AML-193 (cell line): ENCODE measurements at regions not wholly inside any gene's neighbourhood (a gene's known extent, or its start where the extent isn't known, plus 50 kb on each side); places are given as distances from the start of the nearest gene placed in this dataset.
A peak's percentile ranks its signal among the peaks of the same experiment; 100 is the strongest.

Experiments
- DNase-seq, 2 experiments: peaks; one replicate each; lab custom pipeline; 2025; lab: John Stamatoyannopoulos, UW

GRCh38 chr1:59116920-59117542, 179.9 kb upstream of the FGGY start:
- no peak for DNase-seq

- DNase-seq = no peak
Measured at GRCh38 chr1:59122527-59122926, 174.4 kb upstream of the FGGY start.

GRCh38 chr1:59123081-59123681, 173.7 kb upstream of the FGGY start:
- DNase-seq = no peak

GRCh38 chr1:59124166-59124565, 172.7 kb upstream of the FGGY start:
- DNase-seq = no peak

GRCh38 chr1:59125154-59125553, 171.7 kb upstream of the FGGY start:
- no peak for DNase-seq

- no peak for DNase-seq
Measured at GRCh38 chr1:59125676-59126320, 171.1 kb upstream of the FGGY start.

- DNase-seq = no peak
Measured at GRCh38 chr1:59126366-59126765, 170.5 kb upstream of the FGGY start.

GRCh38 chr1:59128239-59128736, 168.6 kb upstream of the FGGY start:
- no peak for DNase-seq

- DNase-seq = no peak
Measured at GRCh38 chr1:59128784-59129227, 168.1 kb upstream of the FGGY start.

- DNase-seq = no peak
Measured at GRCh38 chr1:59132295-59132694, 164.6 kb upstream of the FGGY start.

GRCh38 chr1:59133997-59134396, 162.9 kb upstream of the FGGY start:
- DNase-seq = no peak

- no peak for DNase-seq
Measured at GRCh38 chr1:59135761-59136255, 161.1 kb upstream of the FGGY start.

- DNase-seq = no peak
Measured at GRCh38 chr1:59136541-59137275, 160.2 kb upstream of the FGGY start.

- no peak for DNase-seq
Measured at GRCh38 chr1:59137276-59137615, 159.6 kb upstream of the FGGY start.

GRCh38 chr1:59137968-59138367, 158.9 kb upstream of the FGGY start:
- no peak for DNase-seq

GRCh38 chr1:59138402-59138801, 158.5 kb upstream of the FGGY start:
- peak; percentile 57 to 72 for DNase-seq

- DNase-seq = no peak
Measured at GRCh38 chr1:59139396-59139795, 157.5 kb upstream of the FGGY start.

- no peak for DNase-seq
Measured at GRCh38 chr1:59141267-59141863, 155.5 kb upstream of the FGGY start.

GRCh38 chr1:59142311-59143132, 154.4 kb upstream of the FGGY start:
- DNase-seq = no peak

GRCh38 chr1:59143133-59143487, 153.8 kb upstream of the FGGY start:
- DNase-seq = peak; percentile 35 to 37

- DNase-seq = no peak
Measured at GRCh38 chr1:59143811-59144210, 153.1 kb upstream of the FGGY start.
